ENCODE measurements at regions not wholly inside any gene's neighbourhood (a gene's known extent, or its start where the extent isn't known, plus 50 kb on each side); places are given as distances from the start of the nearest gene placed in this dataset.

GRCh38 chr10:2680821-2681220 is 386.5 kb upstream of the PFKP start:
- ChIA-PET CTCF (ENCODE audit: partially characterized antibody) (no interaction called here), POLR2A (ENCODE audit: partially characterized antibody) (no interaction called here)
- Mint-ChIP-seq H3K9me3 (peaks cover 0 to 2% (median 0%) of the 10 kb centered on the region in 8 donors), H3K4me3 (no peak overlapping the region), H3K27me3 (peaks cover 2 to 9% of the 10 kb centered on the region in 2 donors), H3K27ac (no peak overlapping the region), H3K4me1 (no peaks in the 10 kb centered on the region), H3K36me3 (no peaks in the 10 kb centered on the region)
- Histone ChIP-seq H3K27ac (ENCODE audit: low read depth, low read length) (no peak overlapping the region), H3K4me1 (ENCODE audit: insufficient read depth, low read length) (no peaks in the 10 kb centered on the region), H3K4me3 (ENCODE audit: low read length in 2 of 2) (no peak overlapping the region), H3K36me3 (ENCODE audit: insufficient read depth, low read length) (no peaks in the 10 kb centered on the region), H3K9me3 (ENCODE audit: control insufficient read depth in 1 of 2, low read length in 2 of 2) (no peaks in the 10 kb centered on the region), H3K27me3 (ENCODE audit: insufficient read depth, low read length) (no peaks in the 10 kb centered on the region)
- intact Hi-C loops (cut with micrococcal nuclease), result no loop called here
- no peak for DNase-seq

GRCh38 chr10:2679646-2680045 is 387.7 kb upstream of the PFKP start:
- H3K4me1 ChIP-seq (ENCODE audit: insufficient read depth, low read length), result no peaks in the 10 kb centered on the region
- intact Hi-C loops (cut with micrococcal nuclease), result no loop called here
- DNase-seq, result no peak
- Mint-ChIP-seq H3K9me3 (peaks cover 0 to 2% (median 0%) of the 10 kb centered on the region in 8 donors), H3K36me3 (no peaks in the 10 kb centered on the region), H3K4me1 (no peaks in the 10 kb centered on the region), H3K27ac (no peak overlapping the region), H3K27me3 (peaks cover 2 to 11% of the 10 kb centered on the region in 2 donors), H3K4me3 (no peak overlapping the region)
- H3K4me3 ChIP-seq (ENCODE audit: low read length in 2 of 2), result no peak overlapping the region
- no peaks in the 10 kb centered on the region for H3K27me3 ChIP-seq (ENCODE audit: insufficient read depth, low read length)
- ChIA-PET POLR2A (ENCODE audit: partially characterized antibody) (no interaction called here), CTCF (ENCODE audit: partially characterized antibody) (no interaction called here)
- no peak overlapping the region for H3K27ac ChIP-seq (ENCODE audit: low read depth, low read length)
- no peaks in the 10 kb centered on the region for H3K36me3 ChIP-seq (ENCODE audit: insufficient read depth, low read length)
- no peaks in the 10 kb centered on the region for H3K9me3 ChIP-seq (ENCODE audit: control insufficient read depth in 1 of 2, low read length in 2 of 2)

- DNase-seq, result no peak
- H3K9me3 ChIP-seq (ENCODE audit: control insufficient read depth in 1 of 2, low read length in 2 of 2), result no peaks in the 10 kb centered on the region
- H3K4me1 Mint-ChIP-seq, result no peaks in the 10 kb centered on the region
- peaks cover 5 to 11% of the 10 kb centered on the region in 2 donors for H3K27me3 Mint-ChIP-seq
- no peaks in the 10 kb centered on the region for H3K36me3 Mint-ChIP-seq
- POLR2A ChIA-PET (ENCODE audit: partially characterized antibody), result no interaction called here
- H3K27ac ChIP-seq (ENCODE audit: low read depth, low read length), result no peak overlapping the region
- CTCF ChIA-PET (ENCODE audit: partially characterized antibody), result no interaction called here
- peaks cover 0 to 2% (median 0%) of the 10 kb centered on the region in 8 donors for H3K9me3 Mint-ChIP-seq
- H3K4me3 ChIP-seq (ENCODE audit: low read length in 2 of 2), result no peak overlapping the region
- H3K4me1 ChIP-seq (ENCODE audit: insufficient read depth, low read length), result no peaks in the 10 kb centered on the region
- no peak overlapping the region for H3K4me3 Mint-ChIP-seq
- no peak overlapping the region for H3K27ac Mint-ChIP-seq
- H3K36me3 ChIP-seq (ENCODE audit: insufficient read depth, low read length), result no peaks in the 10 kb centered on the region
- intact Hi-C loops (cut with micrococcal nuclease), result no loop called here
- no peaks in the 10 kb centered on the region for H3K27me3 ChIP-seq (ENCODE audit: insufficient read depth, low read length)
Observed at GRCh38 chr10:2676455-2676854, 390.9 kb upstream of the PFKP start.

GRCh38 chr10:2674451-2674850 is 392.9 kb upstream of the PFKP start:
- intact Hi-C loops (cut with micrococcal nuclease), result no loop called here
- no peaks in the 10 kb centered on the region for H3K36me3 Mint-ChIP-seq
- no peak for DNase-seq
- Histone ChIP-seq H3K9me3 (ENCODE audit: control insufficient read depth in 1 of 2, low read length in 2 of 2) (no peaks in the 10 kb centered on the region), H3K4me3 (ENCODE audit: low read length in 2 of 2) (no peak overlapping the region), H3K27ac (ENCODE audit: low read depth, low read length) (no peak overlapping the region), H3K27me3 (ENCODE audit: insufficient read depth, low read length) (no peaks in the 10 kb centered on the region), H3K4me1 (ENCODE audit: insufficient read depth, low read length) (no peaks in the 10 kb centered on the region), H3K36me3 (ENCODE audit: insufficient read depth, low read length) (no peaks in the 10 kb centered on the region)
- peaks cover 7 to 9% of the 10 kb centered on the region in 2 donors for H3K27me3 Mint-ChIP-seq
- CTCF ChIA-PET (ENCODE audit: partially characterized antibody), result no interaction called here
- H3K4me3 Mint-ChIP-seq, result no peak overlapping the region
- H3K27ac Mint-ChIP-seq, result no peak overlapping the region
- POLR2A ChIA-PET (ENCODE audit: partially characterized antibody), result no interaction called here
- peaks cover 0 to 2% (median 0%) of the 10 kb centered on the region in 8 donors for H3K9me3 Mint-ChIP-seq
- no peaks in the 10 kb centered on the region for H3K4me1 Mint-ChIP-seq

GRCh38 chr10:2670864-2671263 is 396.5 kb upstream of the PFKP start:
- H3K27me3 ChIP-seq (ENCODE audit: insufficient read depth, low read length), result no peaks in the 10 kb centered on the region

GRCh38 chr10:2665772-2666171 is 401.6 kb upstream of the PFKP start:
- H3K4me3 Mint-ChIP-seq, result no peak overlapping the region

More at GRCh38 chr10:2670864-2671263, 396.5 kb upstream of the PFKP start:
- Histone ChIP-seq H3K36me3 (ENCODE audit: insufficient read depth, low read length) (no peaks in the 10 kb centered on the region), H3K4me1 (ENCODE audit: insufficient read depth, low read length) (no peaks in the 10 kb centered on the region), H3K27ac (ENCODE audit: low read depth, low read length) (no peak overlapping the region), H3K9me3 (ENCODE audit: control insufficient read depth in 1 of 2, low read length in 2 of 2) (no peaks in the 10 kb centered on the region), H3K4me3 (ENCODE audit: low read length in 2 of 2) (no peak overlapping the region)
- DNase-seq, result no peak
- Mint-ChIP-seq H3K4me1 (no peaks in the 10 kb centered on the region), H3K9me3 (peaks cover 0 to 8% (median 2%) of the 10 kb centered on the region in 8 donors), H3K36me3 (no peaks in the 10 kb centered on the region), H3K27ac (no peak overlapping the region), H3K27me3 (peaks cover 2 to 7% of the 10 kb centered on the region in 2 donors), H3K4me3 (no peak overlapping the region)
- ChIA-PET POLR2A (ENCODE audit: partially characterized antibody) (no interaction called here), CTCF (ENCODE audit: partially characterized antibody) (no interaction called here)
- intact Hi-C loops (cut with micrococcal nuclease), result no loop called here

GRCh38 chr10:2660276-2660675 is 407.1 kb upstream of the PFKP start:
- Histone ChIP-seq H3K27me3 (ENCODE audit: insufficient read depth, low read length) (no peaks in the 10 kb centered on the region), H3K9me3 (ENCODE audit: control insufficient read depth in 1 of 2, low read length in 2 of 2) (no peaks in the 10 kb centered on the region), H3K36me3 (ENCODE audit: insufficient read depth, low read length) (no peaks in the 10 kb centered on the region), H3K4me3 (ENCODE audit: low read length in 2 of 2) (no peak overlapping the region), H3K27ac (ENCODE audit: low read depth, low read length) (no peak overlapping the region), H3K4me1 (ENCODE audit: insufficient read depth, low read length) (no peaks in the 10 kb centered on the region)
- Mint-ChIP-seq H3K27me3 (peaks cover 0 to 3% of the 10 kb centered on the region in 2 donors), H3K4me3 (no peak overlapping the region), H3K36me3 (no peaks in the 10 kb centered on the region), H3K27ac (no peak overlapping the region), H3K9me3 (peaks cover 0 to 11% (median 2%) of the 10 kb centered on the region in 8 donors), H3K4me1 (no peaks in the 10 kb centered on the region)
- intact Hi-C loops (cut with micrococcal nuclease), result no loop called here
- ChIA-PET POLR2A (ENCODE audit: partially characterized antibody) (no interaction called here), CTCF (ENCODE audit: partially characterized antibody) (no interaction called here)
- DNase-seq, result no peak

More at GRCh38 chr10:2665772-2666171, 401.6 kb upstream of the PFKP start:
- no peaks in the 10 kb centered on the region for H3K36me3 ChIP-seq (ENCODE audit: insufficient read depth, low read length)
- no peak overlapping the region for H3K27ac ChIP-seq (ENCODE audit: low read depth, low read length)
- no peaks in the 10 kb centered on the region for H3K4me1 Mint-ChIP-seq
- H3K9me3 ChIP-seq (ENCODE audit: control insufficient read depth in 1 of 2, low read length in 2 of 2), result no peaks in the 10 kb centered on the region
- peaks cover 1 to 2% of the 10 kb centered on the region in 2 donors for H3K27me3 Mint-ChIP-seq
- H3K4me1 ChIP-seq (ENCODE audit: insufficient read depth, low read length), result no peaks in the 10 kb centered on the region
- intact Hi-C loops (cut with micrococcal nuclease), result no loop called here
- H3K27ac Mint-ChIP-seq, result no peak overlapping the region
- H3K36me3 Mint-ChIP-seq, result no peaks in the 10 kb centered on the region
- ChIA-PET CTCF (ENCODE audit: partially characterized antibody) (no interaction called here), POLR2A (ENCODE audit: partially characterized antibody) (no interaction called here)
- no peak overlapping the region for H3K4me3 ChIP-seq (ENCODE audit: low read length in 2 of 2)
- DNase-seq, result no peak
- H3K27me3 ChIP-seq (ENCODE audit: insufficient read depth, low read length), result no peaks in the 10 kb centered on the region
- H3K9me3 Mint-ChIP-seq, result peaks cover 2 to 19% (median 6%) of the 10 kb centered on the region in 8 donors

GRCh38 chr10:2659660-2660209 is 407.6 kb upstream of the PFKP start:
- Histone ChIP-seq H3K4me3 (ENCODE audit: low read length in 2 of 2) (no peak overlapping the region), H3K9me3 (ENCODE audit: control insufficient read depth in 1 of 2, low read length in 2 of 2) (no peaks in the 10 kb centered on the region), H3K27ac (ENCODE audit: low read depth, low read length) (no peak overlapping the region), H3K36me3 (ENCODE audit: insufficient read depth, low read length) (no peaks in the 10 kb centered on the region), H3K27me3 (ENCODE audit: insufficient read depth, low read length) (no peaks in the 10 kb centered on the region), H3K4me1 (ENCODE audit: insufficient read depth, low read length) (no peaks in the 10 kb centered on the region)
- ChIA-PET CTCF (ENCODE audit: partially characterized antibody) (no interaction called here), POLR2A (ENCODE audit: partially characterized antibody) (no interaction called here)
- peaks cover 0 to 6% (median 1%) of the 10 kb centered on the region in 8 donors for H3K9me3 Mint-ChIP-seq
- DNase-seq, result no peak
- H3K4me1 Mint-ChIP-seq, result no peaks in the 10 kb centered on the region
- H3K27ac Mint-ChIP-seq, result no peak overlapping the region
- intact Hi-C loops (cut with micrococcal nuclease), result no loop called here
- no peak overlapping the region for H3K4me3 Mint-ChIP-seq
- H3K36me3 Mint-ChIP-seq, result no peaks in the 10 kb centered on the region
- H3K27me3 Mint-ChIP-seq, result peaks cover 0 to 3% of the 10 kb centered on the region in 2 donors
